GM12875 (cell line): ENCODE measurements at regions not wholly inside any gene's neighbourhood (a gene's known extent, or its start where the extent isn't known, plus 50 kb on each side); places are given as distances from the start of the nearest gene placed in this dataset.

ENCODE experiments used
- H3K4me3 ChIP-seq: one replicate; pipeline ENCODE4 v1.5.1; 2011; ENCODE audit warnings: low read depth, low read length, control low read depth
- TF ChIP-seq, protein P1 (sequence below): IDR thresholded peaks from 2 replicates; pipeline ENCODE4 v1.5.1; 2011; ENCODE audit warnings: low read depth, mild to moderate bottlenecking, control low read depth, inconsistent platforms, low read length, moderate library complexity, borderline replicate concordance; ENCODE audit not compliant: insufficient read depth

DNA sequence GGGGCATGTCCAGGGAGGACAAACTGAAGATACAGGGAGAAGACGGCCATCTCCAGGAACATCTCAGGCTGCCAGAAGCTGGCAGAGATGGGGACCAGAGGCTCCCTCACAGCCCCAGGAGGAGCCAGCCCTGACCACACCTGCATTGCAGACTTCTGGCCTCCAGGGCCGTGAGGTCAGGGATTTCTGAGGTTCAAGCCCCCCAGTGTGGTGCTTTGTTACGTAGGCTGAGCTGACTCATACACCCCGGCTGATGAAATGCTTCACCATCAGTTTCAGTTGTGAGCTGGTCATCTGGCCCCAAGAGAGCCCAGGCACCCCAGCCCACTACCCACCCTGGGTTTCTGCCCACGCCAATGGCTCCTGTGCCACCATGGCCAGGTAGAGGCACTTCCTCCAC is 106.4 kb downstream of the SIK1 start:
- H3K4me3 ChIP-seq: no peak overlapping the region
- TF ChIP-seq, protein P1, sequence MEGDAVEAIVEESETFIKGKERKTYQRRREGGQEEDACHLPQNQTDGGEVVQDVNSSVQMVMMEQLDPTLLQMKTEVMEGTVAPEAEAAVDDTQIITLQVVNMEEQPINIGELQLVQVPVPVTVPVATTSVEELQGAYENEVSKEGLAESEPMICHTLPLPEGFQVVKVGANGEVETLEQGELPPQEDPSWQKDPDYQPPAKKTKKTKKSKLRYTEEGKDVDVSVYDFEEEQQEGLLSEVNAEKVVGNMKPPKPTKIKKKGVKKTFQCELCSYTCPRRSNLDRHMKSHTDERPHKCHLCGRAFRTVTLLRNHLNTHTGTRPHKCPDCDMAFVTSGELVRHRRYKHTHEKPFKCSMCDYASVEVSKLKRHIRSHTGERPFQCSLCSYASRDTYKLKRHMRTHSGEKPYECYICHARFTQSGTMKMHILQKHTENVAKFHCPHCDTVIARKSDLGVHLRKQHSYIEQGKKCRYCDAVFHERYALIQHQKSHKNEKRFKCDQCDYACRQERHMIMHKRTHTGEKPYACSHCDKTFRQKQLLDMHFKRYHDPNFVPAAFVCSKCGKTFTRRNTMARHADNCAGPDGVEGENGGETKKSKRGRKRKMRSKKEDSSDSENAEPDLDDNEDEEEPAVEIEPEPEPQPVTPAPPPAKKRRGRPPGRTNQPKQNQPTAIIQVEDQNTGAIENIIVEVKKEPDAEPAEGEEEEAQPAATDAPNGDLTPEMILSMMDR: no peak

- TF ChIP-seq, protein P1: no peak
- no peak overlapping the region for H3K4me3 ChIP-seq
These were observed 107.8 kb downstream of the SIK1 start for GRCh38 chr21:43318841-43319781.

DNA sequence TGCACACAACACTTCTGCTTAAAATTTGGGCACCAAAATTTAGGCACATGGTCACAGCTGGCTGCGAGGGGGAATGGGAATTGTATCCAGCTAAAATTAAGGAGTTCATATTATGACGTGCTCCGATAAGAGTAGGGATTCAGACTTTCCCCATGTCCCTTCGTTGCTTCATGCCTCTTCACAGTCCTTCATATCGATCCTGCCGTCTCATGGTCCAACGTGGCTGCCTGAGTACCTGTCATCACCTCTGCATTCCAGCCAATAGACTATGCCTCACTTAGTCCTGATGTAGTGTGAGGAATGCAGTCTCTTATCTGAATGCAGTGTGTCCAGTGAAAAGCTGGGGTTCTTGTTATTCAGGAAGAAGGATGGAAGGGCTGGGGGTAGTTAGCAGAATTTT is 108.6 kb downstream of the SIK1 start:
- H3K4me3 ChIP-seq: no peak overlapping the region
- TF ChIP-seq, protein P1: no peak

GRCh38 chr21:43317959-43318358 is 109.0 kb downstream of the SIK1 start:
- TF ChIP-seq, protein P1: no peak
- no peak overlapping the region for H3K4me3 ChIP-seq

- TF ChIP-seq, protein P1: no peak
- H3K4me3 ChIP-seq: no peak overlapping the region
These were observed 109.6 kb downstream of the SIK1 start for GRCh38 chr21:43317254-43317748.

DNA sequence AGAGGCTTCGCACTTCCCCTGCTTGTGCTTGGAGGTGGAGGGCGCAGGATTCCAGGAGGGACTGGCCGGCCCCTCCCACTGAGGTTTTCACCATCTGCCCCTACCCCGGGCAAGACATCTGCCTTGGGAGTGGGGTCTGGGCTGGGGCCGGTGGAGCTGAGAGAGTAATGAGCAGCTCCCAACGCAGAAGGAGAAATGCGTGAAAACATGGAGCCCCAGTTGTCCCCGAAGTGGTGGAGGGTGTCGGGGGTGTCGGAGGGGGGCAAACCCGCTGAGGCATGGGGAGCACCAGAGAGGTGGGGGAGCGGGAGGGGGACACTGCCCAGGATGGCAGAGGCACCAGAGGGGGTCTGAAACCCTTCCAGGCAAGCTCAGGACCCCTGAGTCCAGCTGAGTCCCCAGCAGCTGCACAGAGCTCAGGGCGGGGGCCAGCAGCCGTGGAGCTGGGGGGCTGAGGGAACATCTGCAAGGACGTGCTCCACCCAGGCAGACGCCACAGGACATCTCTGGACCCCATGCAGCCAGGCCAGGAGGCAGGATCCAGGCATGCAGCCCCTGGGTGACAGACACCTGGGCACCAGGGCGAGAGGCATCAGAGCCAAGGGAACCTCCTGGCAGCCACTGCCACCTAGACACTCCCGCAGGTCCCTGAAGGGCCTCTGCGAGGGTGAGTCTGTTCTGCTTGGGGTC is 110.6 kb downstream of the SIK1 start:
- H3K4me3 ChIP-seq: no peak overlapping the region
- TF ChIP-seq, protein P1: no peak
